Fibroblast of lung (primary cell): ENCODE measurements at regions not wholly inside any gene's neighbourhood (a gene's known extent, or its start where the extent isn't known, plus 50 kb on each side); places are given as distances from the start of the nearest gene placed in this dataset.
A peak's percentile ranks its signal among the peaks of the same experiment; 100 is the strongest.

Experiments used
- DNase-seq, 2 donors: peaks; one replicate each; pipeline versions ENCODE4 v3.0.0 to v3.0.0-alpha.2; 2010; ENCODE audit warnings: low read depth in 2 of 2
- H2AFZ ChIP-seq: 2 replicates; pipeline ENCODE4 v1.5.1; 2012; ENCODE audit warnings: low read length, control low read depth, inconsistent platforms
- H3K27ac ChIP-seq: 2 replicates; pipeline ENCODE4 v1.5.1; 2011; ENCODE audit warnings: low read length, control low read depth; ENCODE audit not compliant: insufficient read depth
- H3K27me3 ChIP-seq: 2 replicates; pipeline ENCODE4 v1.5.1; 2011; ENCODE audit warnings: mild to moderate bottlenecking, low read length; ENCODE audit not compliant: control insufficient read depth, insufficient read depth
- H3K36me3 ChIP-seq: 2 replicates; pipeline ENCODE4 v1.5.1; 2011; ENCODE audit warnings: low read length; ENCODE audit not compliant: control insufficient read depth, insufficient read depth
- H3K4me1 ChIP-seq: 2 replicates; pipeline ENCODE4 v1.5.1; 2011; ENCODE audit warnings: low read length; ENCODE audit not compliant: control insufficient read depth, insufficient read depth; ENCODE audit errors: extremely low read depth
- H3K4me2 ChIP-seq: 2 replicates; pipeline ENCODE4 v1.5.1; 2011; ENCODE audit warnings: low read length, control low read depth; ENCODE audit not compliant: insufficient read depth; ENCODE audit errors: extremely low read depth
- H3K4me3 ChIP-seq, 4 experiments: fragments of 200-600 bp in 1 of 4; sonication (generic) in 1 of 4; replicated peaks in 1 of 4; 2 replicates each; pipeline ENCODE4 v1.5.1; 2011 to 2016; ENCODE audit warnings: low read length in 4 of 4, low read depth in 3 of 4, mild to moderate bottlenecking in 3 of 4, control low read depth in 2 of 4, inconsistent platforms in 1 of 4, mixed read lengths in 1 of 4; ENCODE audit not compliant: insufficient read depth in 1 of 4; ENCODE audit errors: control extremely low read depth in 1 of 4
- H3K79me2 ChIP-seq: 2 replicates; pipeline ENCODE4 v1.5.1; 2012; ENCODE audit warnings: mild to moderate bottlenecking, low read length, inconsistent platforms; ENCODE audit not compliant: control insufficient read depth, insufficient read depth
- H3K9ac ChIP-seq: 2 replicates; pipeline ENCODE4 v1.5.1; 2011; ENCODE audit warnings: mild to moderate bottlenecking, low read length, control low read depth; ENCODE audit not compliant: insufficient read depth
- H3K9me3 ChIP-seq: 2 replicates; pipeline ENCODE4 v1.5.1; 2012; ENCODE audit warnings: low read depth, low read length; ENCODE audit not compliant: control insufficient read depth, insufficient read depth
- H4K20me1 ChIP-seq: 2 replicates; pipeline ENCODE4 v1.5.1; 2011; ENCODE audit warnings: low read length; ENCODE audit not compliant: control insufficient read depth, insufficient read depth; ENCODE audit errors: extremely low read depth
- EZH2 ChIP-seq: IDR thresholded peaks from 2 replicates; pipeline ENCODE4 v1.5.1; 2012; ENCODE audit warnings: low read length, control low read depth, mild to moderate bottlenecking; ENCODE audit errors: missing control alignments
- TF ChIP-seq, protein P1 (sequence below), 2 donors: IDR thresholded peaks in 1 of 2; conservative IDR thresholded peaks in 1 of 2; 1 replicate in 1 of 2; 2 replicates in 1 of 2; pipeline ENCODE4 v1.5.1; 2011 to 2012; ENCODE audit warnings: low read length in 2 of 2, control low read depth in 1 of 2, inconsistent platforms in 1 of 2, low read depth in 1 of 2, mild to moderate bottlenecking in 1 of 2

DNA sequence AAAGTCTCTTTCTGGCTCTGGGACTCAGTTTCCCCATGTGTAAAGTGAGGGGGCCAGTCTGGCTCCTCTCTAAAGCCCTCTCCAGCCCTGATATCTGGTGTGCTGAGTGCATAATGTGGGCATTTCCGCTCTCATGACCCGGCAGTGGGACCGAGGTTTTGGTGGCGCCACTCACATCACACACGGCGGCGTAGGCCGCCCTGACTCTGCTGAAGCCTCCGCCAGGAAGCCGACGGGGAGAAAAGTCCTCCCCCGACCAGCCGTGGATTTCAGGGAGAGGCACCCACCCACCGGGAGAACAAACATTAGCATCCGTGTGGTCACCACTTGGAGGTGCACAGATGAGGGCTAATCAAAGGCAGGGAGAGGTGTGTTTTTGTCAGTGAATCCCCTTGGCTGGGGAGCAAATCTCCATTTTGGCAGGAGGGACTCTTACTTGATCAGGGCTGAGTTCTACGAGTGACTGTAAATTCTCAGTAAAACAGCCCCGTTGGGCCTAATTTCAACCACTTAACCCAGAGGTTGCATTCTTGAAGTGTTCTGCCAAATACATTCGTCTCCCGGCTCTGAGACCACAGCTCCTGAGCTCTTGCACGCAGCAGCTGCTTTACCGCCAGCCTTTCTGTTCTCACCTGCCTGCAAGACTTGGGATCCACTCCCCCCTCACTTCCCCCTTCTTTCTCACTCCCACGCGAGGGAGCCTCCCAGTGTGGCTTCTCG, 118.2 kb downstream of the FOXD2 start:
- DNase-seq, result peak in 1 of 2 donors; percentile 58
- Histone ChIP-seq H2AFZ (no peak overlapping the region), H3K4me2 (no peak overlapping the region), H3K4me3 (no peak overlapping the region), H3K27ac (no peak overlapping the region), H3K9me3 (no peaks in the 10 kb centered on the region), H3K27me3 (no peaks in the 10 kb centered on the region), H3K79me2 (no peaks in the 10 kb centered on the region), H4K20me1 (no peaks in the 10 kb centered on the region), H3K9ac (no peak overlapping the region), H3K4me1 (no peaks in the 10 kb centered on the region), H3K36me3 (no peaks in the 10 kb centered on the region)
- TF ChIP-seq, protein P1, sequence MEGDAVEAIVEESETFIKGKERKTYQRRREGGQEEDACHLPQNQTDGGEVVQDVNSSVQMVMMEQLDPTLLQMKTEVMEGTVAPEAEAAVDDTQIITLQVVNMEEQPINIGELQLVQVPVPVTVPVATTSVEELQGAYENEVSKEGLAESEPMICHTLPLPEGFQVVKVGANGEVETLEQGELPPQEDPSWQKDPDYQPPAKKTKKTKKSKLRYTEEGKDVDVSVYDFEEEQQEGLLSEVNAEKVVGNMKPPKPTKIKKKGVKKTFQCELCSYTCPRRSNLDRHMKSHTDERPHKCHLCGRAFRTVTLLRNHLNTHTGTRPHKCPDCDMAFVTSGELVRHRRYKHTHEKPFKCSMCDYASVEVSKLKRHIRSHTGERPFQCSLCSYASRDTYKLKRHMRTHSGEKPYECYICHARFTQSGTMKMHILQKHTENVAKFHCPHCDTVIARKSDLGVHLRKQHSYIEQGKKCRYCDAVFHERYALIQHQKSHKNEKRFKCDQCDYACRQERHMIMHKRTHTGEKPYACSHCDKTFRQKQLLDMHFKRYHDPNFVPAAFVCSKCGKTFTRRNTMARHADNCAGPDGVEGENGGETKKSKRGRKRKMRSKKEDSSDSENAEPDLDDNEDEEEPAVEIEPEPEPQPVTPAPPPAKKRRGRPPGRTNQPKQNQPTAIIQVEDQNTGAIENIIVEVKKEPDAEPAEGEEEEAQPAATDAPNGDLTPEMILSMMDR (conservative IDR thresholded peaks at IDR 0.05 in 1 of 2, IDR thresholded peaks at IDR 0.05 in 1 of 2; ENCODE audit: low read depth in 1 of 2, low read length in 2 of 2), result no peak
- no peak for TF ChIP-seq EZH2

DNA sequence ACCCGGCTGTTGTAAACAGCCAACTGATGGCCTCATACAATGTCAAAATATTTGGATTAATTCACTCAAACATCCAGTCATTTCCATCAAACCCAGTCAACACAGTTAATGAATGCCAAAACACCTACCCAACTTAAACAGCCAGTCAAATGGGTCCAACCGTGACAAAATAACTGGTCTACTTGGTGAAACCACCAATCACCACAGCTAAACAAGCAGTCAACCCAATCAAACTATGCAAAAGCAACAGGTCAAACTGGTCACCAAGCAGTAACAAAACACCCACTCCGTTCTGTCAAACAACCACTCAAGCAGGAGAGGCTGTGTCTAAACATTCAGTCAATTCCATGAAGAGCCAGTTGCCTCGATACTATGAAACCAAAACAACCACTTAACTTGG, 119.2 kb downstream of the FOXD2 start:
- Histone ChIP-seq H3K27me3 (no peaks in the 10 kb centered on the region), H3K4me2 (no peak overlapping the region), H2AFZ (no peak overlapping the region), H3K4me1 (peaks cover 3% of the 10 kb centered on the region), H3K9me3 (no peaks in the 10 kb centered on the region), H3K9ac (no peak overlapping the region), H3K27ac (no peak overlapping the region), H4K20me1 (no peaks in the 10 kb centered on the region), H3K79me2 (no peaks in the 10 kb centered on the region), H3K4me3 (no peak overlapping the region), H3K36me3 (no peaks in the 10 kb centered on the region)
- TF ChIP-seq, protein P1 (conservative IDR thresholded peaks at IDR 0.05 in 1 of 2, IDR thresholded peaks at IDR 0.05 in 1 of 2; ENCODE audit: low read depth in 1 of 2, low read length in 2 of 2), result no peak
- TF ChIP-seq EZH2, result no peak
- DNase-seq, result no peak

DNA sequence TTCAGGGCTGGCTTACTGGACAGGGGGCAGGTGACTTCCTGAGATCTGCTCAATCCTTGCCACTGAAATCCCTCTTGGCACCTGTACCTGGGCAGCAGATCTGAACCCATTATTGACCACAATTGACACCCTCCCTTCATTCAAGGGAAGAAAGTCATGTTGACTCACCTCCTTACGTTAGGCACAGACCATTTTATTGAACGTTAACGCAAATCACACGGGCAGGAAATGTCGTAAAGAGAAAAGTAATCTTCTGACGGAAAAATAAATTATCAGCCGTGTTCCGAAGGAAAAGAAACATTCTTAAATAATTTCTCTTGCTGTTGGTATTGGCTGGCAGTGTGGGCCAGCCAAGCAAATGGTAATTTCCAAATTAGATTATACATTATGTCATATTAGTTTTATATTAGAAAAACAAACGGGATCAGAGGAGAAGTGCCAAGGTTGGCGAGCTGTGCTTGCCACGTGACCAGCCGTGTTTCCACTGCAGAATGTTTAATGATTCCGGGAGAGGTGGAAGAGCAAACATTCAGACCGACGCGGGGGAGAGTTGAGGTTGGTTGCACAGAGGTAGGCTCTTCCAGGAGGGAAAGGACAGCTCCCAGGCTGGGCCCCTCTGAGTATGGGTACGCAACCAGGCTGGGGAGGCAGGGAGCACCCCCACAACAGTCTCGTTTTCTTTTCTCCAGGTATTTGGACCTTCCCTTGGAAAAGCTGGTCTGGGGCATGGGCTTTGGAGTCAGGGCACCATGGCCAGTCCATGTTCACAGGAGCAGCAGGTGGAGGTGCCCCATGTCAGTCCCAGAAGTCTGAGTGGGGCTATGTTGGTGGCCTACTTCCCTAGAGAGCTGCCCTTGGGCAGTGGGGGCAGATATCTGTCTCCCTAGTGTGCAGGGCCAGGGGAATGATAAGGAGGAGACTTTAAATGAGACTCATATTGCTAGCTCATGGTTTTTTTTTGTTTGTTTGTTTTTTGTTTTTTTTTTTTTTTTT, 121.1 kb downstream of the FOXD2 start:
- H3K36me3 ChIP-seq, result no peaks in the 10 kb centered on the region
- no peak overlapping the region for H3K9ac ChIP-seq
- H3K79me2 ChIP-seq, result no peaks in the 10 kb centered on the region
- no peak overlapping the region for H3K27ac ChIP-seq
- H4K20me1 ChIP-seq, result no peaks in the 10 kb centered on the region
- H3K4me2 ChIP-seq, result no peak overlapping the region
- H3K27me3 ChIP-seq, result no peaks in the 10 kb centered on the region
- no peaks in the 10 kb centered on the region for H3K9me3 ChIP-seq
- H2AFZ ChIP-seq, result no peak overlapping the region
- no peak for DNase-seq
- H3K4me3 ChIP-seq, result no peak overlapping the region
- TF ChIP-seq, protein P1 (conservative IDR thresholded peaks at IDR 0.05 in 1 of 2, IDR thresholded peaks at IDR 0.05 in 1 of 2; ENCODE audit: low read depth in 1 of 2, low read length in 2 of 2), result no peak
- TF ChIP-seq EZH2, result no peak
- peaks cover 3% of the 10 kb centered on the region for H3K4me1 ChIP-seq
